Naive thymus-derived CD8-positive, alpha-beta T cell (primary cell): ENCODE measurements at regions not wholly inside any gene's neighbourhood (a gene's known extent, or its start where the extent isn't known, plus 50 kb on each side); places are given as distances from the start of the nearest gene placed in this dataset.

Experiments
- ATAC-seq, 2 donors: fragments of 150-1000 bp; cut with Tn5 transposase in 1 of 2; sonication (Bioruptor Pico), chemical (Tn5 transposase) in 1 of 2; 1 replicate in 1 of 2; 2 replicates in 1 of 2; pipeline ENCODE4 v1.10.0; 2021; ENCODE audit warnings: mild to moderate bottlenecking in 2 of 2, moderate library complexity in 2 of 2
- POLR2A ChIA-PET: fragments of 350-600 bp; sonication (Branson Sonifier 250); formaldehyde crosslinking; loops from one replicate; lab custom pipeline; 2021; ENCODE audit warnings: antibody characterized with exemption; lab: Charles Lee
- DNase-seq, 10 donors: peaks; one replicate each; pipeline versions ENCODE4 v3.0.0 to v3.0.0-alpha.2; 2020 to 2022
- H3K27ac Mint-ChIP-seq, 10 donors: one replicate each; pipeline ENCODE4 v1.8.0; 2020 to 2022; ENCODE audit warnings: mild to moderate bottlenecking in 10 of 10, mixed read lengths in 10 of 10, moderate library complexity in 4 of 10, inconsistent platforms in 1 of 10
- H3K27me3 Mint-ChIP-seq, 5 donors: one replicate each; pipeline ENCODE4 v1.8.0; 2021 to 2022; ENCODE audit warnings: mixed read lengths in 5 of 5
- H3K36me3 Mint-ChIP-seq, 3 donors: one replicate each; pipeline ENCODE4 v1.8.0; 2020 to 2022; ENCODE audit warnings: mixed read lengths in 3 of 3, mild to moderate bottlenecking in 2 of 3, inconsistent platforms in 1 of 3
- H3K4me1 Mint-ChIP-seq, 4 donors: one replicate each; pipeline ENCODE4 v1.8.0; 2021 to 2022; ENCODE audit warnings: mixed read lengths in 4 of 4
- H3K4me3 Mint-ChIP-seq, 10 donors: one replicate each; pipeline ENCODE4 v1.8.0; 2020 to 2022; ENCODE audit warnings: mild to moderate bottlenecking in 10 of 10, mixed read lengths in 10 of 10, moderate library complexity in 6 of 10, inconsistent platforms in 1 of 10
- H3K9me3 Mint-ChIP-seq, 9 donors: one replicate each; pipeline ENCODE4 v1.8.0; 2020 to 2022; ENCODE audit warnings: mixed read lengths in 9 of 9, mild to moderate bottlenecking in 3 of 9, inconsistent platforms in 1 of 9, moderate library complexity in 1 of 9

- H3K9me3 Mint-ChIP-seq, result peaks cover 0 to 6% (median 0%) of the 10 kb centered on the region in 9 donors
- no peak overlapping the region for H3K4me3 Mint-ChIP-seq
- H3K4me1 Mint-ChIP-seq, result no peaks in the 10 kb centered on the region
- POLR2A ChIA-PET, result no interaction called here
- H3K36me3 Mint-ChIP-seq, result no peaks in the 10 kb centered on the region
- H3K27me3 Mint-ChIP-seq, result peaks cover 7 to 28% (median 10%) of the 10 kb centered on the region in 5 donors
- DNase-seq (no peak), ATAC-seq (no peak)
- H3K27ac Mint-ChIP-seq, result no peak overlapping the region
Observed at GRCh38 chr6:104591573-104592334, 268.0 kb downstream of the HACE1 start.

- Mint-ChIP-seq H3K9me3 (peaks cover 0 to under 1% (median 0%) of the 10 kb centered on the region in 9 donors), H3K4me1 (no peaks in the 10 kb centered on the region), H3K27ac (no peak overlapping the region)
Observed at GRCh38 chr6:104589940-104590339, 269.8 kb downstream of the HACE1 start.

GRCh38 chr6:104585646-104586045, 274.1 kb downstream of the HACE1 start:
- Mint-ChIP-seq H3K4me3 (no peak overlapping the region), H3K4me1 (no peaks in the 10 kb centered on the region), H3K9me3 (peaks cover 0 to 9% (median 3%) of the 10 kb centered on the region in 9 donors), H3K27ac (no peak overlapping the region), H3K27me3 (peaks cover 0 to 6% (median 3%) of the 10 kb centered on the region in 5 donors), H3K36me3 (no peaks in the 10 kb centered on the region)
- ATAC-seq (no peak), DNase-seq (no peak)
- POLR2A ChIA-PET, result no interaction called here

More at GRCh38 chr6:104589940-104590339, 269.8 kb downstream of the HACE1 start:
- DNase-seq (no peak), ATAC-seq (no peak)
- Mint-ChIP-seq H3K4me3 (no peak overlapping the region), H3K36me3 (no peaks in the 10 kb centered on the region), H3K27me3 (peaks cover 0 to 10% (median 4%) of the 10 kb centered on the region in 5 donors)
- POLR2A ChIA-PET, result no interaction called here

- ATAC-seq, result no peak
- Mint-ChIP-seq H3K27ac (peak overlapping the region in 1 of 10 donors; percentile 20), H3K4me3 (no peak overlapping the region), H3K27me3 (peaks cover 0 to 8% (median 3%) of the 10 kb centered on the region in 5 donors), H3K36me3 (no peaks in the 10 kb centered on the region), H3K9me3 (peaks cover 0 to 16% (median 3%) of the 10 kb centered on the region in 9 donors), H3K4me1 (no peaks in the 10 kb centered on the region)
- DNase-seq, result no peak
- POLR2A ChIA-PET, result no interaction called here
Observed at GRCh38 chr6:104580452-104580851, 279.3 kb downstream of the HACE1 start.

GRCh38 chr6:104579310-104579863, 280.3 kb downstream of the HACE1 start:
- H3K4me1 Mint-ChIP-seq, result no peaks in the 10 kb centered on the region
- ATAC-seq (no peak), DNase-seq (no peak)
- peaks cover 0 to 16% (median 2%) of the 10 kb centered on the region in 9 donors for H3K9me3 Mint-ChIP-seq
- H3K36me3 Mint-ChIP-seq, result no peaks in the 10 kb centered on the region
- no peak overlapping the region for H3K27ac Mint-ChIP-seq
- H3K27me3 Mint-ChIP-seq, result peaks cover 0 to 8% (median under 1%) of the 10 kb centered on the region in 5 donors
- no peak overlapping the region for H3K4me3 Mint-ChIP-seq
- POLR2A ChIA-PET, result no interaction called here

- no peaks in the 10 kb centered on the region for H3K36me3 Mint-ChIP-seq
- no peaks in the 10 kb centered on the region for H3K4me1 Mint-ChIP-seq
- no peak for ATAC-seq
- H3K27ac Mint-ChIP-seq, result no peak overlapping the region
- POLR2A ChIA-PET, result no interaction called here
- H3K9me3 Mint-ChIP-seq, result peaks cover 0 to 12% (median 0%) of the 10 kb centered on the region in 9 donors
- no peak overlapping the region for H3K4me3 Mint-ChIP-seq
- no peak for DNase-seq
- peaks cover 0 to 8% (median 0%) of the 10 kb centered on the region in 5 donors for H3K27me3 Mint-ChIP-seq
Observed at GRCh38 chr6:104575536-104575935, 284.2 kb downstream of the HACE1 start.

GRCh38 chr6:104574135-104574750, 285.5 kb downstream of the HACE1 start:
- H3K9me3 Mint-ChIP-seq, result no peaks in the 10 kb centered on the region
- POLR2A ChIA-PET, result no interaction called here
- no peaks in the 10 kb centered on the region for H3K36me3 Mint-ChIP-seq
- H3K27me3 Mint-ChIP-seq, result no peaks in the 10 kb centered on the region
- H3K4me3 Mint-ChIP-seq, result no peak overlapping the region
- ATAC-seq (no peak), DNase-seq (no peak)
- no peaks in the 10 kb centered on the region for H3K4me1 Mint-ChIP-seq
- no peak overlapping the region for H3K27ac Mint-ChIP-seq

GRCh38 chr6:104573350-104573749, 286.4 kb downstream of the HACE1 start:
- H3K36me3 Mint-ChIP-seq, result no peaks in the 10 kb centered on the region
- DNase-seq (no peak), ATAC-seq (no peak)
- no peaks in the 10 kb centered on the region for H3K27me3 Mint-ChIP-seq
- no peak overlapping the region for H3K27ac Mint-ChIP-seq
- POLR2A ChIA-PET, result no interaction called here
- no peaks in the 10 kb centered on the region for H3K9me3 Mint-ChIP-seq
- no peak overlapping the region for H3K4me3 Mint-ChIP-seq
- no peaks in the 10 kb centered on the region for H3K4me1 Mint-ChIP-seq

GRCh38 chr6:104572901-104573300, 286.8 kb downstream of the HACE1 start:
- ATAC-seq, result no peak
- no peaks in the 10 kb centered on the region for H3K36me3 Mint-ChIP-seq
- POLR2A ChIA-PET, result no interaction called here

GRCh38 chr6:104566411-104566810, 293.3 kb downstream of the HACE1 start:
- no peaks in the 10 kb centered on the region for H3K27me3 Mint-ChIP-seq

More at GRCh38 chr6:104572901-104573300, 286.8 kb downstream of the HACE1 start:
- H3K4me3 Mint-ChIP-seq, result no peak overlapping the region
- no peaks in the 10 kb centered on the region for H3K27me3 Mint-ChIP-seq
- H3K27ac Mint-ChIP-seq, result peak overlapping the region in 1 of 10 donors; percentile 1
- no peak for DNase-seq
- no peaks in the 10 kb centered on the region for H3K4me1 Mint-ChIP-seq
- no peaks in the 10 kb centered on the region for H3K9me3 Mint-ChIP-seq

GRCh38 chr6:104563306-104563705, 296.4 kb downstream of the HACE1 start:
- Mint-ChIP-seq H3K4me3 (no peak overlapping the region), H3K27ac (no peak overlapping the region), H3K4me1 (no peaks in the 10 kb centered on the region), H3K9me3 (no peaks in the 10 kb centered on the region), H3K36me3 (no peaks in the 10 kb centered on the region), H3K27me3 (peaks cover 0 to 8% (median 1%) of the 10 kb centered on the region in 5 donors)
- ATAC-seq (no peak), DNase-seq (no peak)
- POLR2A ChIA-PET, result no interaction called here

More at GRCh38 chr6:104566411-104566810, 293.3 kb downstream of the HACE1 start:
- no peak overlapping the region for H3K4me3 Mint-ChIP-seq
- no peaks in the 10 kb centered on the region for H3K9me3 Mint-ChIP-seq
- no peaks in the 10 kb centered on the region for H3K4me1 Mint-ChIP-seq
- ATAC-seq (no peak), DNase-seq (no peak)
- no peak overlapping the region for H3K27ac Mint-ChIP-seq
- POLR2A ChIA-PET, result no interaction called here
- H3K36me3 Mint-ChIP-seq, result no peaks in the 10 kb centered on the region

- POLR2A ChIA-PET, result no interaction called here
- DNase-seq (no peak), ATAC-seq (no peak)
- Mint-ChIP-seq H3K27me3 (peaks cover 0 to 19% (median 1%) of the 10 kb centered on the region in 5 donors), H3K9me3 (no peaks in the 10 kb centered on the region), H3K27ac (no peak overlapping the region), H3K4me1 (no peaks in the 10 kb centered on the region), H3K36me3 (no peaks in the 10 kb centered on the region), H3K4me3 (no peak overlapping the region)
Observed at GRCh38 chr6:104559435-104560202, 300.1 kb downstream of the HACE1 start.
